ENCODE measurements at regions not wholly inside any gene's neighbourhood (a gene's known extent, or its start where the extent isn't known, plus 50 kb on each side); places are given as distances from the start of the nearest gene placed in this dataset.
A peak's percentile ranks its signal among the peaks of the same experiment; 100 is the strongest.

- Mint-ChIP-seq H3K27ac (no peak overlapping the region), H3K36me3 (ENCODE audit: low read depth) (no peaks in the 10 kb centered on the region), H3K27me3 (ENCODE audit: insufficient read depth) (no peaks in the 10 kb centered on the region), H3K4me3 (no peak overlapping the region), H3K9me3 (no peaks in the 10 kb centered on the region), H3K4me1 (peaks cover 3% of the 10 kb centered on the region)
- H3K9me3 ChIP-seq (ENCODE audit: control insufficient read depth, low read length): no peaks in the 10 kb centered on the region
- H3K27ac ChIP-seq (ENCODE audit: low read depth, low read length): no peak overlapping the region
- H3K36me3 ChIP-seq (ENCODE audit: control insufficient read depth, insufficient read depth, low read length): no peaks in the 10 kb centered on the region
- no peak overlapping the region for H3K4me3 ChIP-seq (ENCODE audit: low read length)
- 53 to 70% methylated on average over 4 to 8 of the region's 9 CpGs for WGBS, 2 experiments (ENCODE audit: insufficient coverage in 1 of 2, insufficient read length in 1 of 2)
- no peaks in the 10 kb centered on the region for H3K4me1 ChIP-seq (ENCODE audit: control insufficient read depth, insufficient read depth, low read length)
- H3K9ac ChIP-seq (ENCODE audit: extremely low read depth, low read length, poor library complexity, severe bottlenecking): no peak overlapping the region
- TF ChIP-seq CTCF (conservative IDR thresholded peaks at IDR 0.05): no peak
- DNase-seq: no peak
- no peaks in the 10 kb centered on the region for H3K27me3 ChIP-seq (ENCODE audit: control insufficient read depth, insufficient read depth, low read length, poor library complexity, severe bottlenecking)
These were observed 49.9 kb upstream of the MAFB start for GRCh38 chr20:40738976-40739375.

- no peak overlapping the region for H3K4me3 Mint-ChIP-seq
- H3K27me3 Mint-ChIP-seq (ENCODE audit: insufficient read depth): no peaks in the 10 kb centered on the region
- no peaks in the 10 kb centered on the region for H3K4me1 ChIP-seq (ENCODE audit: control insufficient read depth, insufficient read depth, low read length)
- H3K27ac ChIP-seq (ENCODE audit: low read depth, low read length): no peak overlapping the region
- H3K9me3 ChIP-seq (ENCODE audit: control insufficient read depth, low read length): no peaks in the 10 kb centered on the region
- TF ChIP-seq CTCF (conservative IDR thresholded peaks at IDR 0.05): no peak
- WGBS, 2 experiments (ENCODE audit: insufficient coverage in 1 of 2, insufficient read length in 1 of 2): 83% methylated on average over 1 of the region's 1 CpG; no CpG with 5 or more reads in 1 of the 2 experiments
- H3K4me3 ChIP-seq (ENCODE audit: low read length): no peak overlapping the region
- no peak for DNase-seq
- H3K9me3 Mint-ChIP-seq: no peaks in the 10 kb centered on the region
- no peak overlapping the region for H3K27ac Mint-ChIP-seq
- no peak overlapping the region for H3K9ac ChIP-seq (ENCODE audit: extremely low read depth, low read length, poor library complexity, severe bottlenecking)
- H3K4me1 Mint-ChIP-seq: peaks cover 3% of the 10 kb centered on the region
- no peaks in the 10 kb centered on the region for H3K36me3 ChIP-seq (ENCODE audit: control insufficient read depth, insufficient read depth, low read length)
- no peaks in the 10 kb centered on the region for H3K27me3 ChIP-seq (ENCODE audit: control insufficient read depth, insufficient read depth, low read length, poor library complexity, severe bottlenecking)
- no peaks in the 10 kb centered on the region for H3K36me3 Mint-ChIP-seq (ENCODE audit: low read depth)
These were observed 50.8 kb upstream of the MAFB start for GRCh38 chr20:40739841-40740240.

- peak; percentile 90 for DNase-seq
- H3K9me3 Mint-ChIP-seq: no peaks in the 10 kb centered on the region
- peaks cover 3% of the 10 kb centered on the region for H3K4me1 Mint-ChIP-seq
- Histone ChIP-seq H3K36me3 (ENCODE audit: control insufficient read depth, insufficient read depth, low read length) (no peaks in the 10 kb centered on the region), H3K27ac (ENCODE audit: low read depth, low read length) (no peak overlapping the region), H3K9me3 (ENCODE audit: control insufficient read depth, low read length) (no peaks in the 10 kb centered on the region), H3K4me3 (ENCODE audit: low read length) (no peak overlapping the region), H3K27me3 (ENCODE audit: control insufficient read depth, insufficient read depth, low read length, poor library complexity, severe bottlenecking) (peaks cover 12% of the 10 kb centered on the region), H3K9ac (ENCODE audit: extremely low read depth, low read length, poor library complexity, severe bottlenecking) (no peak overlapping the region), H3K4me1 (ENCODE audit: control insufficient read depth, insufficient read depth, low read length) (no peaks in the 10 kb centered on the region)
- H3K4me3 Mint-ChIP-seq: no peak overlapping the region
- WGBS, 2 experiments (ENCODE audit: insufficient coverage in 1 of 2, insufficient read length in 1 of 2): 64% methylated on average over 6 of the region's 6 CpGs; no CpG with 5 or more reads in 1 of the 2 experiments
- no peak overlapping the region for H3K27ac Mint-ChIP-seq
- H3K27me3 Mint-ChIP-seq (ENCODE audit: insufficient read depth): peaks cover 4% of the 10 kb centered on the region
- peak; percentile 92 for TF ChIP-seq CTCF (conservative IDR thresholded peaks at IDR 0.05)
- no peaks in the 10 kb centered on the region for H3K36me3 Mint-ChIP-seq (ENCODE audit: low read depth)
These were observed 52.6 kb upstream of the MAFB start for GRCh38 chr20:40741507-40742106.
